Left colon (tissue), 2 donors: ENCODE measurements at regions not wholly inside any gene's neighbourhood (a gene's known extent, or its start where the extent isn't known, plus 50 kb on each side); places are given as distances from the start of the nearest gene placed in this dataset.
"Not testable (repeated sequence)": the region's sequence is repeated elsewhere in the genome, so short reads cannot be mapped to it uniquely, and the experiment has no call there.

Source experiments
- ATAC-seq: fragments of 200-7000 bp; cut with Tn5 transposase; one replicate; pipeline ENCODE4 v1.9.1; 2020; ENCODE audit warnings: mild to moderate bottlenecking, moderate library complexity
- DNase-seq, 2 donors: peaks; one replicate each; pipeline ENCODE4 v3.0.0-alpha.2; 2020
- intact Hi-C, 2 donors: fragments of 100-400 bp; cut with DNase I in 1 of 2; cut with micrococcal nuclease in 1 of 2; formaldehyde crosslinking; loops; one replicate each; pipeline versions ENCODE4 v1.11.2 to v1.14.0; 2022; cut with DNase I, micrococcal nuclease
- donor health status: DM: no; HTN: no; CAD: no.
- donor health status: DM: yes; HTN: yes; CAD: no.

DNA sequence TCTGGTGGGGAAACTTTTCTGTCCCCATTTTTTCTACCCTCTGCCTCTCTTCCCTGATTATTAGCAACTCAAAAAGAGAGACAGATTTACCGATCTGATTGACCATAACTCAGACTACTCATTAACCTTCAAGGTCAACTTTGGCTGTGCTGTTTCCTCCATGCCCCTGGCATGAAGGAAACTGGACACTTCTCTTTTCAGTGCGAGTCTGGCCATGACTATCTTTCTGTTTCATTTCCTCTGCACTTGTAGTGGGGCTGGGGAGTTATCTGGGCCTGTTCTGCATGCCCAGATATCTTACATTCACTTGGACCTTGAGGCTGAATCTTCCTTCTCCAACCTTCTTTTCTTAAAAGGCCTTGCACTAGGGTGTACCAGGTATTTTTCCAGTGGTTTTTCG, 76.9 kb upstream of the SLCO2A1 start:
- no peak for ATAC-seq
- intact Hi-C loops = no loop called here

GRCh38 chr3:134105876-134106556, 76.3 kb upstream of the SLCO2A1 start:
- intact Hi-C loops = no loop called here
- no peak for DNase-seq
- no peak for ATAC-seq

More for the DNA sequence above, 76.9 kb upstream of the SLCO2A1 start:
- DNase-seq = no peak

GRCh38 chr3:134104031-134104430, 74.3 kb upstream of the SLCO2A1 start:
- no peak for ATAC-seq
- DNase-seq = no peak
- intact Hi-C loops = no loop called here

- intact Hi-C loops = no loop called here
Measured at GRCh38 chr3:134103470-134103869, 73.7 kb upstream of the SLCO2A1 start.

DNA sequence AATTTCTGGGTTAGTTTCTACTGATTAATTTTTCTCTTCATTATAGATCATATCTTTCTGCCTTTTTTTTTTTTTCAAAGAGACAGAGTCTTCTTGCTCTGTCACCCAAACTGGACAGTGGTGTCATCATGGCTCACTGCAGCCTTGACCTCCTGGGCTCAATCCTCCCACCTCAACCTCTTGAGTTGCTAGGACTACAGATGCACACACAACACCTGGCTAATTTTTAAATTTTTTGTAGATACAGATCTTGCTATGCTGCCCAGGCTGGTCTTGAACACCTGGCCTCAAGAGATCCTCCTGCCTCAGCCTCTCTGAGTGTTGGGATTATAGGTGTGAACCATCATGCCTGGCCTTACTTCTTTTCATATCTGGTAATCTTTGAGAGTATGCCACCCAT, 73.3 kb upstream of the SLCO2A1 start:
- DNase-seq = no peak
- intact Hi-C loops = no loop called here
- ATAC-seq = no peak

More at GRCh38 chr3:134103470-134103869, 73.7 kb upstream of the SLCO2A1 start:
- DNase-seq (no peak), ATAC-seq (no peak)

- ATAC-seq, DNase-seq, intact Hi-C loops: not testable (repeated sequence)
Measured at GRCh38 chr3:134096214-134096613, 66.5 kb upstream of the SLCO2A1 start.

GRCh38 chr3:134095005-134095404, 65.3 kb upstream of the SLCO2A1 start:
- DNase-seq (no peak), ATAC-seq (no peak)
- intact Hi-C loops = no loop called here

- DNase-seq (no peak), ATAC-seq (no peak)
- intact Hi-C loops = no loop called here
Measured at GRCh38 chr3:134094491-134094890, 64.8 kb upstream of the SLCO2A1 start.

DNA sequence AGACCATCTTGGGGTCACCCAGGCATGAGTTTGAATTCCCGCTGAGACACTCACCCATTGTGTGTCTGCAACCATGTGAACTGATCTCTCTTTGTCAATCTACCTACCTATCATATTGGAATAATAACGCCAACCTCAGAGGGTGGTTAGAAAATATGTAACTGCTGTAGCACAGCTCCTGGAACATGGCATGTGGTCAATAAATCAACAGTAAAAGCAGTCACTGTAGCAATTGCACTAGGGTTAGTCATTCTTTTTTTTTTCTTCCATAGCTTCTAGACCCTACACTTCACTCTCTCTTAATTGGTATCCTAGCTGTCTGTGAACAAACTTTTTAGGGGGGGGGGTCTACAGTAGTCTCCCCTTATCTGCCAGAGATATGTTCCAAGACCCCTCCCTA, 64.2 kb upstream of the SLCO2A1 start:
- intact Hi-C loops = no loop called here
- DNase-seq (no peak), ATAC-seq (no peak)

DNA sequence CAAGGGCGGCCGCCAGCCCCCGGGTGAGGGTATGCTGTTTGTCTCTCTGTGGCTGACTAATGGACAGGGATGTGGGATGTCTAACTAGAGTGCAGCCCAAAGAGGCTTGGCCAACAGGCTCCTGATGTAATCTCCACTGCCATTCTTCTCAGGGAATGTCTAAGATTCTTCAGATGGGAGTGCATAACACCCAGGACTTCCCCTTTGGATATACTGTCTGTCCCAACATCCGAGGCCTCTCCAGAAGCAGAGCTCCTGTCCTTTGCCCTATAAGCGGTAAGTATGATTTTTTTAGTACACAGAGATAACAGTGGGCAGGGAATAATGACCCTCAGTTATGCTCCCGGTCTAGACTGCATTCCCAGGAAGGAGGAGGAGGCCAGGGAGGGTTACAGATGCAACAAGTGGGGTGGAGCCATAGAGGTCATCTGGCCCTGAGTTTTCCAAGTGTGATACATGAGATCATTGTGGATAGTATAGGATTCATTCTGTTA, 62.5 kb upstream of the SLCO2A1 start:
- peak; percentile 26 for ATAC-seq
- DNase-seq = no peak
- intact Hi-C loops = no loop called here

GRCh38 chr3:134090031-134090430, 60.3 kb upstream of the SLCO2A1 start:
- ATAC-seq (no peak), DNase-seq (no peak)
- intact Hi-C loops = no loop called here

GRCh38 chr3:134087060-134087974, 57.6 kb upstream of the SLCO2A1 start:
- no peak for ATAC-seq
- DNase-seq = no peak

GRCh38 chr3:134086616-134087015, 56.9 kb upstream of the SLCO2A1 start:
- intact Hi-C loops = no loop called here
- no peak for DNase-seq
- ATAC-seq = no peak

More at GRCh38 chr3:134087060-134087974, 57.6 kb upstream of the SLCO2A1 start:
- intact Hi-C loops = no loop called here

- intact Hi-C loops = no loop called here
- ATAC-seq (no peak), DNase-seq (no peak)
Measured at GRCh38 chr3:134085034-134085775, 55.5 kb upstream of the SLCO2A1 start.

GRCh38 chr3:134084242-134084950, 54.7 kb upstream of the SLCO2A1 start:
- ATAC-seq = no peak
- no peak for DNase-seq
- intact Hi-C loops = no loop called here

DNA sequence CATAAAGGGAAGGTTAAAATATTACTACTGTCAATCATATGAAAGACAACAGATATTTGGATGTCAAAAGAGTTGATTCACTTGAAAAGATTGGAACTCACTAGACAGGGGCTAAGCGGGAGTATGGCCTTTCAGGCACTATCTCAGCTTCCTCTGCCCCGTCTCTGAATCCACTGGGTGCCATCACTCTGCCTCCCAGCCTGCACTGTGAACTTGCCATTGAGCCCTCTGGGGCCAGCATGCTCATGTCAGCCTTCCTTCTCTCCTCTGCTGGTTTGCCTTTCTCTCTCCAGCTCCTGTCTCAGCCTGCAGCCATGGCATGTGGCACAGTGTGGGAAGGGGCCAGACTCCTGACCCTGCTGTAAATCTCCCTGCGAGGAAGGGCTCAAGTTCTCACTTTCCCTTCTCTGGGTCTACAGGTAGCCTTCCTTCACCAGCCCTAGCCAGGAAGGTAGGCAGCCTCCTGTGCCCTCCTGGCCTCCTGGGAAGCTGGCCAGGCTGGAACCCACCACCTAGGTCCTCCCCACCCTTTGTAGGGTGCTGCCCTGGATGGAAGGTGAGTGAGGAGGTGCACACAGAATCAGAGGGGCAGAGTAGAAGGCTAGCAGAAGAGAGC, 54.0 kb upstream of the SLCO2A1 start:
- DNase-seq (no peak), ATAC-seq (no peak)
- intact Hi-C loops = no loop called here

GRCh38 chr3:134083008-134083407, 53.3 kb upstream of the SLCO2A1 start:
- intact Hi-C loops = no loop called here
- DNase-seq (no peak), ATAC-seq (no peak)

DNA sequence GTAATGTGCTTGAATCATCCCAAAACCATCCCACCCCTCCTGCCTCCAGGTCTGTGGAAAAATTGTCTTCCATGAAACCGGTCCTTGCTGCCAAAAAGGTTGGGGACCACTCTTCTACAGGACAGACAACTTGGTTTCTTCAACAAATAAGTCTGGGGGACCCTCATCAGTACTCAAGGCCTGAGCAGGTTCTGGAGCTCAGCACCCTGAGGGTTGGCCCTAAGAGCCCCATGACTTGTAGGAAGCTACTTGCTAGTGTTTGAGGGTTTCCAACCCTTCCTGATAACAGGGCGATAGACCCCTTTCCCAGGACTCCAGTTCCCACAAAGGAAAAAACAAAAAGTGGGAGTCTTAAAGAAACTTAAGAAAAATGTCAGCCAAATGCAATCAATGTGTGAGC, 52.9 kb upstream of the SLCO2A1 start:
- no peak for DNase-seq
- intact Hi-C loops = no loop called here
- no peak for ATAC-seq
